GM10266 (cell line): ENCODE measurements at regions not wholly inside any gene's neighbourhood (a gene's known extent, or its start where the extent isn't known, plus 50 kb on each side); places are given as distances from the start of the nearest gene placed in this dataset.

Source experiments
- DNase-seq: peaks from one replicate; pipeline ENCODE4 v3.0.0; 2012; ENCODE audit errors: extremely low spot score
- TF ChIP-seq, protein P1 (sequence below): IDR thresholded peaks from 2 replicates; pipeline ENCODE4 v1.5.1; 2012; ENCODE audit warnings: mild to moderate bottlenecking, low read depth; ENCODE audit not compliant: control insufficient read depth, insufficient read depth; ENCODE audit errors: missing control alignments

DNA sequence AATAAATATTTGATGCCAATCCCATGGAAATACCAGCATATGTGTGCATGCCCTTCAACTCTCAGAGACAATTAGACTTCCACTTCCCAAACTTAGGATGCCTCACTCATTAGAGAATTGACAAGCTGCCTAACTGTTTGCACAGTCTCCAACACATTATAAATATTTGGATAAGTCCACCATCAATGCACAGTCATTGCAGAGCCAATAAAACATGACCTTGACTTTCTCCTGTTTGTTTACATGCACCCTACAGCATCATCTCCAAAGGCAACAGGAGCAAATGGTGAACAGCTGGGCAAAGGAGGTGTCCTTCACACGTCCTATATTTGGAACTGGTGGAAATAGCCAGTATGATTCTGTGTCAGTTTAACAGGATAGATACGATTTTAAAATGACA is 804.4 kb upstream of the RBFOX1 start:
- no peak for DNase-seq
- TF ChIP-seq, protein P1, sequence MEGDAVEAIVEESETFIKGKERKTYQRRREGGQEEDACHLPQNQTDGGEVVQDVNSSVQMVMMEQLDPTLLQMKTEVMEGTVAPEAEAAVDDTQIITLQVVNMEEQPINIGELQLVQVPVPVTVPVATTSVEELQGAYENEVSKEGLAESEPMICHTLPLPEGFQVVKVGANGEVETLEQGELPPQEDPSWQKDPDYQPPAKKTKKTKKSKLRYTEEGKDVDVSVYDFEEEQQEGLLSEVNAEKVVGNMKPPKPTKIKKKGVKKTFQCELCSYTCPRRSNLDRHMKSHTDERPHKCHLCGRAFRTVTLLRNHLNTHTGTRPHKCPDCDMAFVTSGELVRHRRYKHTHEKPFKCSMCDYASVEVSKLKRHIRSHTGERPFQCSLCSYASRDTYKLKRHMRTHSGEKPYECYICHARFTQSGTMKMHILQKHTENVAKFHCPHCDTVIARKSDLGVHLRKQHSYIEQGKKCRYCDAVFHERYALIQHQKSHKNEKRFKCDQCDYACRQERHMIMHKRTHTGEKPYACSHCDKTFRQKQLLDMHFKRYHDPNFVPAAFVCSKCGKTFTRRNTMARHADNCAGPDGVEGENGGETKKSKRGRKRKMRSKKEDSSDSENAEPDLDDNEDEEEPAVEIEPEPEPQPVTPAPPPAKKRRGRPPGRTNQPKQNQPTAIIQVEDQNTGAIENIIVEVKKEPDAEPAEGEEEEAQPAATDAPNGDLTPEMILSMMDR: no peak

DNA sequence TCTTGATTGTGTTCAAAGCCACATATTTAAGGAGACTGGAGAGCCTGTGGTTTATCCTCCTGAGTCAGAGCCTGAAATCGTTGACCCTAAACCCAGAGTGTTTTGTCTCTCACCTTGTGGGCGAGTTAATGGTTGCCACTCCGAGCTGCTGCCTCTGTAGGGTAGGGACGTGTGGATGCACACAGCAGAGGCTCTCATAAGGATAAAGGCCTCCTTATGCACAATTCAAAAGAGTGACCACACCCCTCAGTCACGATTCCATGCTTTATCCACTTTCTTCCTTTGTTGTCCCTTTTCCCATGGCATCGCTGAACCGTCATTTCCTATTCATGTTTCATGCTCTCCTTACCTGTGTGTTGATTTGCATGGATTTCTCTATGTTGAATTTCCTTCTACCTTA is 805.0 kb upstream of the RBFOX1 start:
- TF ChIP-seq, protein P1: no peak
- DNase-seq: no peak

DNA sequence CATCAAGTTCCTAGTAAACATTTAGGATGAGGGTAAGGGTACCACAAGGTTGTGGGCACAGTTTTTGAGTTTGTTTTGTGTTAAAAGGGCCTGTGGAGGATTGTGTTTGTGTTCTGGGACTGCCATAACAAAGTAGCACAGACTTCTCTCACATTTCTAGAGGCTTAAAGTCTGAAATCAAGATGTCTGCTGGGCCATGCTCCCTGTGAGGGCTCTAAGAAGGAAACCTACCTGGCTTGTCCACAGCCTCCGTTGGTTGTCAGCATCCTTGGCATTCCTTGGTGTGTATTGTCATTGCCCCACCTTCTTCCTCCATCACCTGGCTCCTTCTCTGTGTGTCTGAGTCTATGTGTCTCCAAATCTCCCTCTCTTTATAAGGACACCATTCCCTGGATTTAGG is 808.1 kb upstream of the RBFOX1 start:
- TF ChIP-seq, protein P1: no peak
- DNase-seq: no peak

DNA sequence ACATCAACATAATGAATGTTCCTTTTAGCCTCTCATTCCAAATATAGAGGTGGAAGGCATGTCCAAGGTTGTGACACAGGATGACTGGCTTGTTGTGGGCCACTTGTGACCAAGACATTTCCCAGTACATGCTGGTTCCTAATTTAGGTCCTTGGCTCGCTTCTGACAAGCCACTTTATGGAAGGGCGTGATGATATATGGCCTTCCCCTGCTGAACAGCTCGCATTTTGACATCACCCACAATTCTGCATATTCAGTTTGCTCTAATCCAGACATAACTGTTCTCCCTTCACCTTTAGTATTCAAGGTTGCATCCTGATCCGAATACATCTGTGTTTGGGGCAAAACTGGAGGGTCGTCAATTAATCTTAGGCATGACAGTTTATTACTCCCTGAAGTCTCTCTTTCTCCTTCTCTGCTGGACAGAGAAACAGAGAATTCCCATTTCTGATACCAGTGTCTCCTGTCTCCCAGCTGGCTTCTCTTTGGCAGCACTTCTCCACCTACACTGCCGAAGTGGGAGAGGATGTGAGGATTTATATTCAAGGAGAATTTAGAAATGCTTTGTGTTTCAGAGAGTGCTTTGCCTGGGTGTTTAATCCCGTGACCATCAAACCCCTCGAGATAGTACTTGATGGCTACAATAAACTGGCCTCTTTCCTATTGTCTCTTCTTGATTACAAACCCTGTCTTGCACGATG is 815.5 kb upstream of the RBFOX1 start:
- no peak for DNase-seq
- TF ChIP-seq, protein P1: no peak

DNA sequence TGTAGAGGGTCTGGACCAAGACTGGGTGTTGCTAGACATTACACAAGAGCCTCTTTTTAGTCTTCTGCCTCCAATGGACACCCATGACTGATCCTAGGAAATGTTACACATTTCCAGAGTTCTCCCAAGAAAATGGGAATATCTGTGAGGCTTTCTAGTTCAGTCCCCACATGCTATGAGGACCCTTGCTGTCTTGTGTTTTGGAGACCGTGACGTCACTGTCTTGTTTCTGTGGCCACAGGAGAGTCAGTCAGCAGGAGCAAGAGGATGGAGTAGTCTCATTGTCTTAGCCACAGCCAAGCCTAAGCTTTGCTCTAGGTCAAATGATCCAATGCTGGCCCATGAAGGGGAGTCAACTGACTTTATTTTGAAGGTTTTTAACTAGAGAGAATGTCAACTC is 820.1 kb upstream of the RBFOX1 start:
- TF ChIP-seq, protein P1: no peak
- DNase-seq: no peak

DNA sequence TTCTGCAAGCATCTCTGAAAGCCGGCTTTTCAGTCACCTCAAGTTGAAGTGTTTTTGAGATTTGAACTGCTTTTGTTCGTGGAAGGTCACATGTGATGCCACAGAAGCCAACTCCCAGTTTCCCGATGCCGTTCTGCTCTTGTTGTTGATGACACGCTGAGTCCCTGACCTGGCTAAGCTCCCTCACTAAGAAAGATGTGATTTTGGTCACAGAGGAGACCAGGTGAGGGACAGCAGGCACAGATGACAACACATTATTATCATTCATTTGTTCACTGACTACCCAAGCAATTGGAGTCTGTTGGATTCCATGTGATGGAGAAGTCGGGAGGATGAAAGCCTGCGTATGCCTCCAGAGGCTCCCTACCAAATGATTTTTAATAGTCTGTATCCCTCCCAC is 822.4 kb upstream of the RBFOX1 start:
- DNase-seq: no peak
- TF ChIP-seq, protein P1: no peak

DNA sequence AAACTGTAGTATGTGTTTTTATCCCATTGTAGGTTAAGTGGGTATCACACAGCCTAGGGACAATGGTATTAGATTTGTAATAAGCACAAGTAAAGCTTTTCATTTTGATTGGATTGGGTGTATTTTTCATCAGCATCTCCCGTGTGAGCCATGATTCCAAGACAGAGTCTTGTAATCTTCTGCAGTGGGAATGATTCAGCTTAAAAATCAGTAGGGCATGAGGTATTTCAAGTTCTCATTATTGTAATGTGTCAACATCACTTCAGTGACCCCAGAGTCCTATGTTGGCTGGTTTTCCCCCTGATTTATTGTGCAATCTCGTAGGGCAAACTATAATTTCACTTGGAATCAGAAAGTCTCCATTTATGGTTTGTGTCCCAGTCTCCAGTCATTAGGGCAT is 833.2 kb upstream of the RBFOX1 start:
- DNase-seq: no peak
- TF ChIP-seq, protein P1: no peak
